Activated T-cell treated with anti-CD3 and anti-CD28 coated beads for 48 hours (primary cell): ENCODE measurements at regions not wholly inside any gene's neighbourhood (a gene's known extent, or its start where the extent isn't known, plus 50 kb on each side); places are given as distances from the start of the nearest gene placed in this dataset.

Experiments used
- DNase-seq: peaks from one replicate; pipeline ENCODE4 v3.0.0-alpha.2; 2020; ENCODE audit warnings: low read depth

DNA sequence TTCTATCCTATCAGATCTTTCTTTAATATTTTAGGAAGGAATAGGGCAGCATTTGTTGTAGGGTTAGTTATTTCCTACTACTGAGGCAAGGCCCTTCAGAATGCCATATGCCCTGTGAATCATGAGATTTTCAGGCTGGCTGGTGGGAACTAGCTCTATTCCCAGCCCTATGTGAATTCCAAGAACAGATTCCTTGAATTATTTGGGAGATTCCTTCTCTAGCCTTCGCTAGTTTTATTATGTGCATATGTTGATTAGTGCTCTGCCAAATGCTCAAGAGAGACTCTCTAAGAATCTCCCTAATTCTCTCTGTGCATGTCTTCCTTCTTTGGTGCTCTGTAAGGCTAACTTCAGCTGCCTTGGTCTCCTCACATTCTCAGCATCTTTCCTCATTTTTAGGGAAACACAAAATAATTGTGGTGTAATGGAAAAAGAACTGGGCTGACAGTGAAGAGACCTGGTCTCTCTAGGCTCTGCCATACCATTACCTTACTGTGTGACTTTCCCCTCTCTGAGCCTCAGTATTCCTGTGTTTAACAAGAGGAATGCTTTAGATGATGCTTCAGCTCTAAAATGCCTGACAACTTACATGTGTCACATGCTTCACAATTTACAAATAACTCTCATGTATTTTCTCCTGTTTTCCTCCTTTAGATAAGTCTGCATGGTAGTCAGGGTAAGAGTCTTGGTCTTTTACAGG lies 79.7 kb downstream of the VMA21 start:
- no peak for DNase-seq

- no peak for DNase-seq
These were observed 81.1 kb downstream of the VMA21 start for GRCh38 chrX:151478058-151478457.

- peak; percentile 0 for DNase-seq
These were observed 74.8 kb upstream of the PASD1 start for GRCh38 chrX:151488677-151489076.

DNA sequence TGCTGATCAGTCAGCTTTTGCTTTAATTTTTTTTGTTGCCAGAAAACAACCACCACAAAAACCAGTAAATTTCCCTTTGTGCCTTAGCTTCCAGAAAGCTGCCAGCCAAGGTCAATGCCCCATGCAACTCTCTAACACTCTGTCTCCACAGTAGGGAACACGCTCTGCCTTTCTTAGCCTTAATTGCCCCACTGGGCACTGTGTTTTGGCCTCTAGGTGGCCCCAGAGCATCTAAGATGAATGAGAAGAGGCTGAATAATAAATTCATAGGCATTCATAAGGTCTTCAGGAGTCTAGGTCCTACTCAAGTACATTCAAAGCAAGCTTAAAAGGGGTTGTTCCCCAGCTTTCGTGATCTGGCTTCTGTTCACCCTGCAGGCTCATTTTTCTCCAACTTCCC lies 57.7 kb upstream of the PASD1 start:
- peak; percentile 4 for DNase-seq

GRCh38 chrX:151510203-151510602 lies 53.3 kb upstream of the PASD1 start:
- DNase-seq = no peak

- DNase-seq = no peak
These were observed 50.0 kb upstream of the PASD1 start for GRCh38 chrX:151513472-151513871.
